Posterior vena cava (tissue), 2 donors: ENCODE measurements at regions not wholly inside any gene's neighbourhood (a gene's known extent, or its start where the extent isn't known, plus 50 kb on each side); places are given as distances from the start of the nearest gene placed in this dataset.

Experiments
- DNase-seq: peaks from one replicate; pipeline ENCODE4 v3.0.0-alpha.2; 2020; ENCODE audit warnings: low spot score
- intact Hi-C, 2 donors: fragments of 100-400 bp; cut with DNase I; formaldehyde crosslinking; loops; one replicate each; pipeline versions ENCODE4 v1.14.1 to v1.14.2; 2022 to 2023
- donor health status: DM: yes; HTN: yes; CAD: no.
- donor health status: DM: yes; HTN: yes; CAD: no.

GRCh38 chr6:168959696-168960095, 293.9 kb downstream of the THBS2 start:
- intact Hi-C loops = loop anchor here in 1 of 2 donors (10.0 kb wide), 1 partner anchor 685 kb away; no protein-coding TSS in a partner anchor
- no peak for DNase-seq

GRCh38 chr6:168956884-168957730, 296.5 kb downstream of the THBS2 start:
- intact Hi-C loops = loop anchor here in 1 of 2 donors (10.0 kb wide), 1 partner anchor 688 kb away; no protein-coding TSS in a partner anchor
- DNase-seq = peak; percentile 90

GRCh38 chr6:168956141-168956838, 297.4 kb downstream of the THBS2 start:
- intact Hi-C loops = loop anchor here in 1 of 2 donors (10.0 kb wide), 1 partner anchor 689 kb away; no protein-coding TSS in a partner anchor
- no peak for DNase-seq

- intact Hi-C loops = loop anchor here in 1 of 2 donors (10.0 kb wide), 1 partner anchor 691 kb away; no protein-coding TSS in a partner anchor
- DNase-seq = no peak
Observed at GRCh38 chr6:168953461-168953860, 300.2 kb downstream of the THBS2 start.

GRCh38 chr6:168951217-168951616, 302.4 kb downstream of the THBS2 start:
- no peak for DNase-seq
- intact Hi-C loops = loop anchor here in 1 of 2 donors (10.0 kb wide), 1 partner anchor 694 kb away; no protein-coding TSS in a partner anchor

- no peak for DNase-seq
- intact Hi-C loops = loop anchor here in 1 of 2 donors (10.0 kb wide), 1 partner anchor 694 kb away; no protein-coding TSS in a partner anchor
Observed at GRCh38 chr6:168950858-168951214, 302.8 kb downstream of the THBS2 start.

GRCh38 chr6:168949981-168950857, 303.4 kb downstream of the THBS2 start:
- DNase-seq = no peak
- intact Hi-C loops = loop anchor here (10.0 kb wide), 2 partner anchors 55 to 695 kb away; no protein-coding TSS in a partner anchor

- intact Hi-C loops = loop anchor here in 1 of 2 donors (10.0 kb wide), 1 partner anchor 54 kb away; no protein-coding TSS in a partner anchor
Observed at GRCh38 chr6:168948990-168949531, 304.6 kb downstream of the THBS2 start.

GRCh38 chr6:168948002-168948401, 305.6 kb downstream of the THBS2 start:
- intact Hi-C loops = loop anchor here in 1 of 2 donors (10.0 kb wide), 1 partner anchor 53 kb away; no protein-coding TSS in a partner anchor
- no peak for DNase-seq

More at GRCh38 chr6:168948990-168949531, 304.6 kb downstream of the THBS2 start:
- no peak for DNase-seq

GRCh38 chr6:168943231-168943905, 310.3 kb downstream of the THBS2 start:
- intact Hi-C loops = loop anchor here in 1 of 2 donors (10.0 kb wide), 1 partner anchor 49 kb away; no protein-coding TSS in a partner anchor
- DNase-seq = no peak

- intact Hi-C loops = loop anchor here in 1 of 2 donors (10.0 kb wide), 1 partner anchor 48 kb away; no protein-coding TSS in a partner anchor
- DNase-seq = no peak
Observed at GRCh38 chr6:168942646-168943045, 311.0 kb downstream of the THBS2 start.

GRCh38 chr6:168941036-168941435, 312.6 kb downstream of the THBS2 start:
- DNase-seq = no peak
- intact Hi-C loops = loop anchor here in 1 of 2 donors (10.0 kb wide), 1 partner anchor 46 kb away; no protein-coding TSS in a partner anchor

GRCh38 chr6:168939796-168940195, 313.9 kb downstream of the THBS2 start:
- intact Hi-C loops = loop anchor here in 1 of 2 donors (10.0 kb wide), 1 partner anchor 45 kb away; no protein-coding TSS in a partner anchor
- DNase-seq = no peak

GRCh38 chr6:168939041-168939440, 314.6 kb downstream of the THBS2 start:
- no peak for DNase-seq
- intact Hi-C loops = no loop called here

GRCh38 chr6:168938546-168938945, 315.1 kb downstream of the THBS2 start:
- DNase-seq = no peak
- intact Hi-C loops = no loop called here

GRCh38 chr6:168937054-168937453, 316.6 kb downstream of the THBS2 start:
- DNase-seq = no peak
- intact Hi-C loops = no loop called here

- DNase-seq = no peak
- intact Hi-C loops = no loop called here
Observed at GRCh38 chr6:168935628-168936010, 318.0 kb downstream of the THBS2 start.
